Sigmoid colon (tissue), 6 donors: ENCODE measurements at regions not wholly inside any gene's neighbourhood (a gene's known extent, or its start where the extent isn't known, plus 50 kb on each side); places are given as distances from the start of the nearest gene placed in this dataset.
"Not testable (repeated sequence)": the region's sequence is repeated elsewhere in the genome, so short reads cannot be mapped to it uniquely, and the experiment has no call there.

Experiments used
- DNase-seq: peaks from one replicate; pipeline ENCODE4 v3.0.0-alpha.2; 2019
- H3K27ac ChIP-seq, 4 donors: fragments of 200-600 bp; sonication (generic); one replicate each; pipeline ENCODE4 v1.5.1; 2016 to 2019; ENCODE audit warnings: mild to moderate bottlenecking in 1 of 4
- H3K27me3 ChIP-seq, 3 donors: fragments of 200-600 bp; sonication (generic); one replicate each; pipeline ENCODE4 v1.5.1; 2019; ENCODE audit warnings: mild to moderate bottlenecking in 1 of 3
- H3K36me3 ChIP-seq, 4 donors: fragments of 200-600 bp; sonication (generic); one replicate each; pipeline ENCODE4 v1.5.1; 2016 to 2019
- H3K4me1 ChIP-seq, 4 donors: fragments of 200-600 bp; sonication (generic); one replicate each; pipeline ENCODE4 v1.5.1; 2017 to 2019
- H3K4me3 ChIP-seq, 4 donors: fragments of 200-600 bp; sonication (generic); one replicate each; pipeline ENCODE4 v1.5.1; 2017 to 2019; ENCODE audit warnings: mild to moderate bottlenecking in 2 of 4, moderate library complexity in 1 of 4
- H3K9me3 ChIP-seq, 4 donors: fragments of 200-600 bp in 3 of 4; sonication (generic) in 3 of 4; one replicate each; pipeline versions ENCODE4 v1.5.1 to v1.6.1; 2013 to 2019
- EP300 ChIP-seq, 4 donors: sonication (generic); formaldehyde crosslinking; IDR thresholded peaks; one replicate each; pipeline ENCODE4 v1.6.1; 2017; ENCODE audit warnings: antibody characterized with exemption in 4 of 4
- POLR2A ChIP-seq, 2 donors: fragments of 450-650 bp; IDR thresholded peaks; one replicate each; pipeline ENCODE4 v1.6.1; 2016; ENCODE audit warnings: antibody characterized with exemption in 2 of 2, mild to moderate bottlenecking in 2 of 2, moderate library complexity in 2 of 2
- POLR2AphosphoS5 ChIP-seq, 4 donors: sonication (generic); formaldehyde crosslinking; IDR thresholded peaks; one replicate each; pipeline ENCODE4 v1.6.1; 2017; ENCODE audit warnings: antibody characterized with exemption in 4 of 4
- WGBS, 2 donors: extraction: QIAGEN DNeasy Blood & Tissue Kit; methylation state at CpG; one replicate each; pipeline ENCODE4 v1.1.7; 2013; 5-methylcytosine and 5-hydroxymethylcytosine counted together
- intact Hi-C: fragments of 100-400 bp; cut with DNase I; formaldehyde crosslinking; loops from one replicate; pipeline ENCODE4 v1.15.1; 2023
- TF ChIP-seq, protein P1 (sequence below), 4 experiments: fragments of 450-650 bp in 3 of 4; fragments of 200-600 bp in 1 of 4; IDR thresholded peaks; one replicate each; pipeline ENCODE4 v1.5.1; 2016 to 2019; ENCODE audit warnings: antibody characterized with exemption in 4 of 4, mild to moderate bottlenecking in 3 of 4, moderate library complexity in 2 of 4
- donor health status: healthy with polysubstance abuse.
- donor health status: healthy.

- 86 to 90% methylated on average over 5 of the region's 5 CpGs for WGBS, 2 donors
- Histone ChIP-seq H3K36me3 (no peaks in the 10 kb centered on the region), H3K4me1 (no peaks in the 10 kb centered on the region), H3K27ac (no peak overlapping the region), H3K9me3 (no peaks in the 10 kb centered on the region), H3K4me3 (no peak overlapping the region), H3K27me3 (no peaks in the 10 kb centered on the region)
- DNase-seq, result no peak
- TF ChIP-seq EP300 (IDR thresholded peaks at IDR 0.05), result no peak
- intact Hi-C loops, result no loop called here
Observed at GRCh38 chr4:24369507-24370029, 214.8 kb downstream of the DHX15 start.

DNA sequence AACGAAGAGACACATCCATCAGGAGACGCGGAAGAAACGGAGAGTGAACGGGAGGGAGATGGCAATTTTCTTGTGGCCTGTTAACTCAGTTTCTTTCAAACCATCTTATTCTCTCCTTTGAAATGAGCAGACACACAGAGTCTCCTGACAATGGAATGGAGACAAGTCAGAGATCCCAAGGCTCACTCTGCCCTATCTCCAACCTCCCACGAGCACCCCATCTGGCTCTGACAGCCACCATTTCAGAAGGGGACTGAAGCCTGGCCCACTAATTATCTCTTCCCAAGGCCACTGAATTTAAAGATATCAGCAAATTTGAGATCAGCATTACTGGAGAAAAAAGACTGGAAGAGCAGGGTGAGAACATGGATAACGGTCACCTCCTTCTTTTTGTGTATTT, 215.6 kb downstream of the DHX15 start:
- H3K27me3 ChIP-seq, result no peaks in the 10 kb centered on the region
- TF ChIP-seq EP300 (IDR thresholded peaks at IDR 0.05) (no peak), POLR2A (IDR thresholded peaks at IDR 0.05) (no peak), POLR2AphosphoS5 (IDR thresholded peaks at IDR 0.05) (no peak)
- TF ChIP-seq, protein P1, sequence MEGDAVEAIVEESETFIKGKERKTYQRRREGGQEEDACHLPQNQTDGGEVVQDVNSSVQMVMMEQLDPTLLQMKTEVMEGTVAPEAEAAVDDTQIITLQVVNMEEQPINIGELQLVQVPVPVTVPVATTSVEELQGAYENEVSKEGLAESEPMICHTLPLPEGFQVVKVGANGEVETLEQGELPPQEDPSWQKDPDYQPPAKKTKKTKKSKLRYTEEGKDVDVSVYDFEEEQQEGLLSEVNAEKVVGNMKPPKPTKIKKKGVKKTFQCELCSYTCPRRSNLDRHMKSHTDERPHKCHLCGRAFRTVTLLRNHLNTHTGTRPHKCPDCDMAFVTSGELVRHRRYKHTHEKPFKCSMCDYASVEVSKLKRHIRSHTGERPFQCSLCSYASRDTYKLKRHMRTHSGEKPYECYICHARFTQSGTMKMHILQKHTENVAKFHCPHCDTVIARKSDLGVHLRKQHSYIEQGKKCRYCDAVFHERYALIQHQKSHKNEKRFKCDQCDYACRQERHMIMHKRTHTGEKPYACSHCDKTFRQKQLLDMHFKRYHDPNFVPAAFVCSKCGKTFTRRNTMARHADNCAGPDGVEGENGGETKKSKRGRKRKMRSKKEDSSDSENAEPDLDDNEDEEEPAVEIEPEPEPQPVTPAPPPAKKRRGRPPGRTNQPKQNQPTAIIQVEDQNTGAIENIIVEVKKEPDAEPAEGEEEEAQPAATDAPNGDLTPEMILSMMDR (IDR thresholded peaks at IDR 0.05), result no peak
- H3K4me1 ChIP-seq, result no peaks in the 10 kb centered on the region
- H3K9me3 ChIP-seq, result no peaks in the 10 kb centered on the region
- no peak overlapping the region for H3K27ac ChIP-seq
- WGBS, 2 donors, result 91 to 95% methylated on average over 7 of the region's 7 CpGs
- DNase-seq, result no peak
- no peaks in the 10 kb centered on the region for H3K36me3 ChIP-seq
- H3K4me3 ChIP-seq, result no peak overlapping the region
- intact Hi-C loops, result no loop called here

DNA sequence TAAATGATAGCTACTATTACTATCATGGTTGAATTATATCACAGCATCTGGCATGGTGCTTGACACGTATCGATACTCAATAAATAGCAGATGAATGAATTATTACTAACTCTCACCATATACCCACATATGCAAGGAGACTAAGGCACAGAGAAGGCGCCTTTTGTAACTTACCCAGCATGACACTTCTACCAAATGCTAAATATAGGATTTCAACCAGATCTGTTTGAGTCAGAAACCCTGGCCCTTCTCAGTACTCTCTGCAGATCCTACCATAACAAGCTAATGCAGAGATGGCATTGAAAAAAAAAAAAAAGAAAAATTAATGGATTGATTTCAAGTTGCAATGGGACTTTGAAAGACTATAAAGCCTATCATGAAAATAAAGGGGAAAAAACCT, 219.5 kb downstream of the DHX15 start:
- intact Hi-C loops, result no loop called here
- no peaks in the 10 kb centered on the region for H3K9me3 ChIP-seq

GRCh38 chr4:24364249-24364648, 220.1 kb downstream of the DHX15 start:
- Histone ChIP-seq H3K27me3 (no peaks in the 10 kb centered on the region), H3K4me1 (no peaks in the 10 kb centered on the region), H3K9me3 (no peaks in the 10 kb centered on the region), H3K36me3 (no peaks in the 10 kb centered on the region), H3K27ac (no peak overlapping the region), H3K4me3 (no peak overlapping the region)
- TF ChIP-seq EP300 (IDR thresholded peaks at IDR 0.05), result no peak
- TF ChIP-seq, protein P1 (IDR thresholded peaks at IDR 0.05), result no peak
- no peak for TF ChIP-seq POLR2AphosphoS5 (IDR thresholded peaks at IDR 0.05)
- no peak for TF ChIP-seq POLR2A (IDR thresholded peaks at IDR 0.05)
- 86% methylated on average over 5 of the region's 5 CpGs for WGBS, 2 donors
- intact Hi-C loops, result no loop called here
- no peak for DNase-seq

More for the DNA sequence above, 219.5 kb downstream of the DHX15 start:
- Histone ChIP-seq H3K4me3 (no peak overlapping the region), H3K27ac (no peak overlapping the region), H3K36me3 (no peaks in the 10 kb centered on the region), H3K4me1 (no peaks in the 10 kb centered on the region), H3K27me3 (no peaks in the 10 kb centered on the region)
- no peak for TF ChIP-seq POLR2AphosphoS5 (IDR thresholded peaks at IDR 0.05)
- no peak for DNase-seq
- 90 to 98% methylated on average over 3 of the region's 3 CpGs for WGBS, 2 donors

DNA sequence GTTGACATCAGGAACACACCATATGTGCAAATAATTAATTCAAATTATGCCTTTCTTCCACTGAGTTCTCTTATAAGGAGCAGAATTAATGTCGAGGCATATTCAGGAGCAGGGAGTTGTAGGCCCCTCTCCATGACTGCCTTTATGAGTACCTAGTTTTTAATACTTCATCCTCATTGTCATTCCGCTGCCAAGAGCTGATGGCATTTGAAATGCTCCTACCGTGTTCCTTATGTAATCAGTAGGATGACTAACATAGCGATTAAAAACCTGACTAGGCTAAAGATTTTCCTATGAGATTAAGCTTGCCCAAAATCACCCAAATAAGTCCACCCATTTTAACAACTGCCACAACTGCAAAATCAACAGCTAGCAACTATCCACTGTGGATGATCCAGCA, 220.6 kb downstream of the DHX15 start:
- Histone ChIP-seq H3K4me1 (no peaks in the 10 kb centered on the region), H3K27me3 (no peaks in the 10 kb centered on the region), H3K9me3 (no peaks in the 10 kb centered on the region), H3K36me3 (no peaks in the 10 kb centered on the region), H3K27ac (no peak overlapping the region), H3K4me3 (no peak overlapping the region)
- 84 to 86% methylated on average over 4 of the region's 4 CpGs for WGBS, 2 donors
- no peak for DNase-seq
- intact Hi-C loops, result no loop called here
- TF ChIP-seq EP300 (IDR thresholded peaks at IDR 0.05) (no peak), POLR2AphosphoS5 (IDR thresholded peaks at IDR 0.05) (no peak), POLR2A (IDR thresholded peaks at IDR 0.05) (no peak)
- TF ChIP-seq, protein P1 (IDR thresholded peaks at IDR 0.05), result no peak

GRCh38 chr4:24352112-24352511, 232.2 kb downstream of the DHX15 start:
- no peaks in the 10 kb centered on the region for H3K4me1 ChIP-seq
- WGBS, 2 donors, result 93 to 94% methylated on average over 4 of the region's 4 CpGs
- no peak overlapping the region for H3K4me3 ChIP-seq
- H3K27ac ChIP-seq, result no peak overlapping the region
- no peaks in the 10 kb centered on the region for H3K27me3 ChIP-seq
- intact Hi-C loops, result no loop called here
- TF ChIP-seq POLR2AphosphoS5 (IDR thresholded peaks at IDR 0.05) (no peak), EP300 (IDR thresholded peaks at IDR 0.05) (no peak), POLR2A (IDR thresholded peaks at IDR 0.05) (no peak)
- TF ChIP-seq, protein P1 (IDR thresholded peaks at IDR 0.05), result no peak
- H3K9me3 ChIP-seq, result no peaks in the 10 kb centered on the region
- DNase-seq, result no peak
- H3K36me3 ChIP-seq, result no peaks in the 10 kb centered on the region

- WGBS, 2 donors, result 89 to 91% methylated on average over 15 of the region's 15 CpGs
- H3K9me3 ChIP-seq, H3K27ac ChIP-seq, DNase-seq, H3K27me3 ChIP-seq, H3K4me3 ChIP-seq, H3K4me1 ChIP-seq, H3K36me3 ChIP-seq, intact Hi-C loops: not testable (repeated sequence)
Observed at GRCh38 chr4:24349168-24349996, 235.0 kb downstream of the DHX15 start.
